ENCODE measurements at regions not wholly inside any gene's neighbourhood (a gene's known extent, or its start where the extent isn't known, plus 50 kb on each side); places are given as distances from the start of the nearest gene placed in this dataset.
A peak's percentile ranks its signal among the peaks of the same experiment; 100 is the strongest.

- Histone ChIP-seq H3K4me3 (ENCODE audit: low read depth in 1 of 3, low read length in 3 of 3) (no peak overlapping the region), H3K9ac (ENCODE audit: low read depth in 1 of 2, low read length in 2 of 2) (no peak overlapping the region), H3K36me3 (ENCODE audit: control insufficient read depth in 4 of 4, insufficient read depth in 3 of 4, low read depth in 1 of 4, low read length in 3 of 4) (no peaks in the 10 kb centered on the region), H3K27me3 (ENCODE audit: control insufficient read depth in 4 of 4, insufficient read depth in 4 of 4, low read length in 3 of 4) (no peaks in the 10 kb centered on the region), H3K27ac (ENCODE audit: low read depth in 1 of 2, low read length in 2 of 2) (no peak overlapping the region), H3K4me1 (ENCODE audit: control insufficient read depth in 4 of 4, insufficient read depth in 4 of 4, low read length in 3 of 4) (peaks cover 0 to 5% (median 2%) of the 10 kb centered on the region in 4 donors), H3K9me3 (ENCODE audit: control insufficient read depth in 4 of 4, low read length in 3 of 4) (peaks cover 0 to 2% (median under 1%) of the 10 kb centered on the region in 4 donors)
- TF ChIP-seq ZBTB33 (IDR thresholded peaks at IDR 0.05) (no peak), SP1 (IDR thresholded peaks at IDR 0.05) (no peak), CTCF (IDR thresholded peaks at IDR 0.05; ENCODE audit: low read depth, low read length, missing input control) (no peak)
- WGBS, result 76% methylated on average over 2 of the region's 2 CpGs
- DNase-seq (ENCODE audit: low spot score), result no peak
These were observed 331.6 kb downstream of the PYDC2 start for GRCh38 chr3:191792580-191792979.

- no peaks in the 10 kb centered on the region for H3K36me3 ChIP-seq (ENCODE audit: control insufficient read depth in 4 of 4, insufficient read depth in 3 of 4, low read depth in 1 of 4, low read length in 3 of 4)
- TF ChIP-seq MAX (IDR thresholded peaks at IDR 0.05), result no peak
- TF ChIP-seq FOXA2 (IDR thresholded peaks at IDR 0.05), result peak; percentile 60
- peak; percentile 59 for TF ChIP-seq YY1 (IDR thresholded peaks at IDR 0.05)
- no peak for TF ChIP-seq ZBTB33 (IDR thresholded peaks at IDR 0.05)
- peak; percentile 57 for TF ChIP-seq FOXA1 (IDR thresholded peaks at IDR 0.05)
- TF ChIP-seq RAD21 (IDR thresholded peaks at IDR 0.05), result peak; percentile 25 to 45
- TF ChIP-seq JUND (IDR thresholded peaks at IDR 0.05), result peak in 1 of 2 donors; percentile 43
- peak in 1 of 2 donors; percentile 39 for TF ChIP-seq RXRA (IDR thresholded peaks at IDR 0.05)
- TF ChIP-seq HNF4A (conservative IDR thresholded peaks at IDR 0.05), result peak; percentile 58 to 69
- H3K27ac ChIP-seq (ENCODE audit: low read depth in 1 of 2, low read length in 2 of 2), result no peak overlapping the region
- no peaks in the 10 kb centered on the region for H3K27me3 ChIP-seq (ENCODE audit: control insufficient read depth in 4 of 4, insufficient read depth in 4 of 4, low read length in 3 of 4)
- peaks cover 0 to 2% (median under 1%) of the 10 kb centered on the region in 4 donors for H3K9me3 ChIP-seq (ENCODE audit: control insufficient read depth in 4 of 4, low read length in 3 of 4)
- H3K4me1 ChIP-seq (ENCODE audit: control insufficient read depth in 4 of 4, insufficient read depth in 4 of 4, low read length in 3 of 4), result peaks cover 0 to 5% (median 2%) of the 10 kb centered on the region in 4 donors
- WGBS, result 43% methylated on average over 1 of the region's 1 CpG
- no peak for DNase-seq (ENCODE audit: low spot score)
- no peak overlapping the region for H3K4me3 ChIP-seq (ENCODE audit: low read depth in 1 of 3, low read length in 3 of 3)
- no peak overlapping the region for H3K9ac ChIP-seq (ENCODE audit: low read depth in 1 of 2, low read length in 2 of 2)
These were observed 334.2 kb downstream of the PYDC2 start for GRCh38 chr3:191795196-191795595.

- no peaks in the 10 kb centered on the region for H3K27me3 ChIP-seq (ENCODE audit: control insufficient read depth in 4 of 4, insufficient read depth in 4 of 4, low read length in 3 of 4)
- H3K4me1 ChIP-seq (ENCODE audit: control insufficient read depth in 4 of 4, insufficient read depth in 4 of 4, low read length in 3 of 4), result peaks cover 0 to 5% (median 2%) of the 10 kb centered on the region in 4 donors
- no peak for DNase-seq (ENCODE audit: low spot score)
- peaks cover 3 to 8% (median 4%) of the 10 kb centered on the region in 4 donors for H3K9me3 ChIP-seq (ENCODE audit: control insufficient read depth in 4 of 4, low read length in 3 of 4)
- H3K36me3 ChIP-seq (ENCODE audit: control insufficient read depth in 4 of 4, insufficient read depth in 3 of 4, low read depth in 1 of 4, low read length in 3 of 4), result no peaks in the 10 kb centered on the region
- H3K27ac ChIP-seq (ENCODE audit: low read depth in 1 of 2, low read length in 2 of 2), result no peak overlapping the region
- WGBS, result 80% methylated on average over 3 of the region's 3 CpGs
- no peak overlapping the region for H3K4me3 ChIP-seq (ENCODE audit: low read depth in 1 of 3, low read length in 3 of 3)
- no peak overlapping the region for H3K9ac ChIP-seq (ENCODE audit: low read depth in 1 of 2, low read length in 2 of 2)
- no peak for TF ChIP-seq HNF4G (IDR thresholded peaks at IDR 0.05)
- no peak for TF ChIP-seq MAX (IDR thresholded peaks at IDR 0.05)
- no peak for TF ChIP-seq ATF3 (IDR thresholded peaks at IDR 0.05)
- TF ChIP-seq GABPA (IDR thresholded peaks at IDR 0.05 in 1 of 2, conservative IDR thresholded peaks at IDR 0.05 in 1 of 2), result no peak
- TF ChIP-seq REST (IDR thresholded peaks at IDR 0.05), result no peak
- TF ChIP-seq YY1 (IDR thresholded peaks at IDR 0.05), result no peak
- no peak for TF ChIP-seq SP1 (IDR thresholded peaks at IDR 0.05)
- TF ChIP-seq FOXA2 (IDR thresholded peaks at IDR 0.05), result no peak
- no peak for TF ChIP-seq JUND (IDR thresholded peaks at IDR 0.05)
- TF ChIP-seq RXRA (IDR thresholded peaks at IDR 0.05), result no peak
- no peak for TF ChIP-seq TAF1 (conservative IDR thresholded peaks at IDR 0.05)
These were observed 336.3 kb downstream of the PYDC2 start for GRCh38 chr3:191797271-191797670.

Data from liver (tissue), 8 donors.